Right atrium auricular region (tissue), 2 donors: ENCODE measurements at regions not wholly inside any gene's neighbourhood (a gene's known extent, or its start where the extent isn't known, plus 50 kb on each side); places are given as distances from the start of the nearest gene placed in this dataset.
"Not testable (repeated sequence)": the region's sequence is repeated elsewhere in the genome, so short reads cannot be mapped to it uniquely, and the experiment has no call there.

Experiments
- DNase-seq: peaks from one replicate; pipeline ENCODE4 v3.0.0-alpha.2; 2019; ENCODE audit warnings: low spot score
- H3K27ac ChIP-seq, 2 donors: fragments of 200-600 bp; sonication (generic); 1 replicate in 1 of 2; 2 replicates in 1 of 2; pipeline ENCODE4 v1.5.1; 2016 to 2019
- H3K27me3 ChIP-seq, 2 donors: fragments of 200-600 bp; sonication (generic); one replicate each; pipeline versions ENCODE4 v1.5.1 to v1.6.0; 2017 to 2019
- H3K36me3 ChIP-seq: fragments of 200-600 bp; sonication (generic); one replicate; pipeline ENCODE4 v1.5.1; 2016
- H3K4me1 ChIP-seq, 2 donors: fragments of 200-600 bp; sonication (generic); one replicate each; pipeline versions ENCODE4 v1.5.1 to v1.6.0; 2017 to 2019
- H3K4me3 ChIP-seq, 2 donors: fragments of 200-600 bp; sonication (generic); 1 replicate in 1 of 2; 2 replicates in 1 of 2; pipeline ENCODE4 v1.5.1; 2017 to 2019; ENCODE audit warnings: mild to moderate bottlenecking in 1 of 2, moderate library complexity in 1 of 2
- H3K9me3 ChIP-seq, 2 donors: fragments of 200-600 bp; sonication (generic); one replicate each; pipeline ENCODE4 v1.5.1; 2019
- TF ChIP-seq, protein P1 (sequence below), 2 donors: fragments of 200-600 bp; sonication (generic); IDR thresholded peaks; one replicate each; pipeline ENCODE4 v1.5.1; 2019; ENCODE audit warnings: antibody characterized with exemption in 2 of 2

DNA sequence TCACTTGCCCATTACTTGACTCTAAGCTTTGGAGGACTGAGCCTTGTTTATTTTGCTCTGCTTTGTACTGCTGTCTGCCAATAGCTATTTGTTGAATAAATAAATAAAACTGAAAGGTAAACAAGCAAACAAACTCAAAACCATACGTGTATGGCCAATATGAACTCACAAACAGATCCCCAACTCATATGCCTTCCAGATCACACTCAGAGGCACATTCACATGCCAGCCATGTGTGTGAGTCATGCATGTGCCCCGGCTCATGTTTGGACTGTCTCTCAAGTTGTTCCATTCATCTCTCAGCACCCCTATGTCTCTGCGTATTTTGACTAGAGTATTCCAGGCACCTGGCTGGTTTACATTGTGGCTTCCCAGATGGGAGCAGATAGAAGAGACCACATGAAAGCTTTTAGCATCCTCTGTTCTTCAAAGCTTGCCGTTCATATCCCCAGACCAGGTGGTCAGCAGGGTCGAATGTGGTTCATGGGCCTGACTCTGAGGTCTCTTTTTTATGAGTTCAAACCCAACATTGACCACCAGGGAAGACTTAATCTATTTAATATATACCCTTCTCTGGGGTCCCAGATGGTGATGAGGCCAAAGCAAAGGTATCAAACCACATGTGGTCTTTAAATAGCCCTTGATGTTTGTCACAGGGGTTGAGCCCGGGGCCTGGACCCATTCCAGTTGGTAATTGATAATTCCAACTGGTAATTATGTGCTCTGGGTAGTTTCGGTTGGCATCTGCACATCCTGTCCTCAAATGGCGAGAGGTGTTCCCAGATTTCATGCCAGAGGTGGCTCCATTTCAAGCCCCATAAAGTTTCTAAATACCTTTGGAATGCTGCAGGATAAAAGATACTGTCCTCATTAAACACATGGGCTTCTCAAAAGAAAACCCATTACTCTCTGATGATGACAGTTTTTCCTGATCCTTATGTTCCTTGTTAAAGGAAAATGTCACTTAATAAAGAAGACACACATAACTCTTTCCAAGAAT, 287.3 kb upstream of the MAF start:
- Histone ChIP-seq H3K27me3 (no peaks in the 10 kb centered on the region), H3K4me3 (no peak overlapping the region), H3K36me3 (no peaks in the 10 kb centered on the region), H3K9me3 (no peaks in the 10 kb centered on the region), H3K4me1 (no peaks in the 10 kb centered on the region), H3K27ac (no peak overlapping the region)
- no peak for DNase-seq
- TF ChIP-seq, protein P1, sequence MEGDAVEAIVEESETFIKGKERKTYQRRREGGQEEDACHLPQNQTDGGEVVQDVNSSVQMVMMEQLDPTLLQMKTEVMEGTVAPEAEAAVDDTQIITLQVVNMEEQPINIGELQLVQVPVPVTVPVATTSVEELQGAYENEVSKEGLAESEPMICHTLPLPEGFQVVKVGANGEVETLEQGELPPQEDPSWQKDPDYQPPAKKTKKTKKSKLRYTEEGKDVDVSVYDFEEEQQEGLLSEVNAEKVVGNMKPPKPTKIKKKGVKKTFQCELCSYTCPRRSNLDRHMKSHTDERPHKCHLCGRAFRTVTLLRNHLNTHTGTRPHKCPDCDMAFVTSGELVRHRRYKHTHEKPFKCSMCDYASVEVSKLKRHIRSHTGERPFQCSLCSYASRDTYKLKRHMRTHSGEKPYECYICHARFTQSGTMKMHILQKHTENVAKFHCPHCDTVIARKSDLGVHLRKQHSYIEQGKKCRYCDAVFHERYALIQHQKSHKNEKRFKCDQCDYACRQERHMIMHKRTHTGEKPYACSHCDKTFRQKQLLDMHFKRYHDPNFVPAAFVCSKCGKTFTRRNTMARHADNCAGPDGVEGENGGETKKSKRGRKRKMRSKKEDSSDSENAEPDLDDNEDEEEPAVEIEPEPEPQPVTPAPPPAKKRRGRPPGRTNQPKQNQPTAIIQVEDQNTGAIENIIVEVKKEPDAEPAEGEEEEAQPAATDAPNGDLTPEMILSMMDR (IDR thresholded peaks at IDR 0.05): no peak

DNA sequence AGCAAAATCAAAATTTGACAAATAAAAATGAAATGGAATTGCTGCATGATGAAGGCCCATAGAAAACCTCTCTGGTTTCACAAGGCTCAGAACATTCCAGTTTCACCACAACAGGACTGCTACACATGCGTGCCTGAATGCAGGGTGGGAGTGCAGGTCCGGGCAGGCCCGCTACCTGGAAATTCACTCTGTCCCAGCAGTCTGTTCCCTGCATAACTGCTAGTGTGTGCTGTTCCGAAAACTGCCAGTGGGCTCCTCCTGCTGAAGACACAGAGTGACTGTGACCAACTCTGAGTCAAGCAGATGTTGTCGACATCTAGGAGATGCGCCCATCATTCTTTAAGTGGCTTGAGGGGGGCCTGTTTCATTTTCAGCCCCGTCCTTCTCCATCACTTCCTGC, 284.8 kb upstream of the MAF start:
- Histone ChIP-seq H3K27me3 (no peaks in the 10 kb centered on the region), H3K4me3 (no peak overlapping the region), H3K27ac (no peak overlapping the region), H3K36me3 (no peaks in the 10 kb centered on the region), H3K9me3 (no peaks in the 10 kb centered on the region), H3K4me1 (no peaks in the 10 kb centered on the region)
- TF ChIP-seq, protein P1 (IDR thresholded peaks at IDR 0.05): no peak
- DNase-seq: no peak

DNA sequence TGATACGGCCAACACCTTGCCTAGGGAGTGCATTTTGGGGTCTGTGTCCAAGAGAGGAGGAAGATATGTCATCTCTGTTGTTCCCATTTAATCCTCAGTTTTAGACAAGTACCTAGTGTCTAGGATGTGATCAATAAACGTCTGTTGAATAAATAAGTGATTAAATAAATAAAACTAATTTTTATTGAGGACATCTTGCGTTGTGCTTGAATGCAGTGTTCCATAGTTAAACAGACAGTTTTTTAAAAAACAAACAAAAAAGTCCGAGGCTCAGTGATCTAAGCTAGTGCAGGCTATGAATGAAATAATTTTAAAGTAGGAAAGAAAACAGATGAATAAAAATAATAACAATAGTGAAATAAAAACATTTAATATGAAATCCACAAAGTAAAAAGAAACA, 283.0 kb upstream of the MAF start:
- TF ChIP-seq, protein P1 (IDR thresholded peaks at IDR 0.05): no peak
- DNase-seq: no peak
- Histone ChIP-seq H3K36me3 (no peaks in the 10 kb centered on the region), H3K9me3 (no peaks in the 10 kb centered on the region), H3K4me3 (no peak overlapping the region), H3K27ac (no peak overlapping the region), H3K4me1 (no peaks in the 10 kb centered on the region), H3K27me3 (no peaks in the 10 kb centered on the region)

DNA sequence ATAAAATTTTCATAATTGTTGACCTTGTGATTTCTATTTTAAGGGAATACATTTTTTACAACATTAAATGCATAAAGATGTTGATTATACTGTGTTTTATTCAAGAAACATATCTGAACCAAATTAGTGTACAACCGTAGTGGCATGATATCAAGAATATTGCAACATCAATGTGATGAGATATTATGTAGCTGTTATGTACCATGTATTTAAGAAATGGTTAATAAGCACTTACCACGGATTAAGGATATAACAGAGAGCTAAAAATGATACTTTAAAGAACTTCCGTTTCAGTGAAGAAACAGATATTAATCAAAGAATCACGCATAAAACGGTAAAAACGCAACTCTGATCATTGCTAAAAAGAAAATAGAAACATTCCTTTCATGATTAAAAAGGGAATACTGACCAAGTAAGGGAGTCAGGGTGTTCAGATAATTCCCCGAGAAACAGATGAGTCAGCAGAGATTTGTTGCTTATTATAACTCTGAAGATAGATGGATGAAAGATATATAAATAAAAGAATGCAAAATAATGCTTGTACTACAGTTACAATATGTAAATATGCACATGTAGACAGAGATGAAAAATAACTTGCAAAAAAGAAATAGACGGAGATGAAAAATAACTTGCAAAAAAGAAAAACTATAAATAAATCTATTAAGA, 281.9 kb upstream of the MAF start:
- TF ChIP-seq, protein P1 (IDR thresholded peaks at IDR 0.05): no peak
- no peaks in the 10 kb centered on the region for H3K36me3 ChIP-seq
- H3K27me3 ChIP-seq: no peaks in the 10 kb centered on the region
- H3K27ac ChIP-seq: no peak overlapping the region
- DNase-seq: no peak
- no peak overlapping the region for H3K4me3 ChIP-seq
- no peaks in the 10 kb centered on the region for H3K4me1 ChIP-seq
- no peaks in the 10 kb centered on the region for H3K9me3 ChIP-seq

DNA sequence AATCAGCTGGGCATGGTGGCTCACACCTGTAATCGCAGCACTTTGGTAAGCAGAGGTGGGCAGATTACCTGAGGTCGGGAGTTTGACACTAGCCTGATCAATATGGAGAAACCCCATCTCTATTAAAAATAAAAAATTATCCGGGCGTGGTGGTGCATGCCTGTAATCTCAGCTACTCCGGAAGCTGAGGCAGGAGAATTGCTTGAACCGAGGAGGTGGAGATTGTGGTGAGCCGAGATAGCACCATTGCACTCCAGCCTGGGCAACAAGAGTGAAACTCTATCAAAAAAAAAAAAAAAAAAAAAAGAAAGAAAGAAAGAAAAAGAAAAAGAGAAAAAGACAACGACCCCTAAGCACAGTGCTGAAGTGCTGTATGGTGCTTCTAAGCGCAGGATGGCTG, 280.6 kb upstream of the MAF start:
- H3K36me3 ChIP-seq, H3K27me3 ChIP-seq, H3K4me3 ChIP-seq, H3K27ac ChIP-seq, DNase-seq, H3K9me3 ChIP-seq, H3K4me1 ChIP-seq: not testable (repeated sequence)

DNA sequence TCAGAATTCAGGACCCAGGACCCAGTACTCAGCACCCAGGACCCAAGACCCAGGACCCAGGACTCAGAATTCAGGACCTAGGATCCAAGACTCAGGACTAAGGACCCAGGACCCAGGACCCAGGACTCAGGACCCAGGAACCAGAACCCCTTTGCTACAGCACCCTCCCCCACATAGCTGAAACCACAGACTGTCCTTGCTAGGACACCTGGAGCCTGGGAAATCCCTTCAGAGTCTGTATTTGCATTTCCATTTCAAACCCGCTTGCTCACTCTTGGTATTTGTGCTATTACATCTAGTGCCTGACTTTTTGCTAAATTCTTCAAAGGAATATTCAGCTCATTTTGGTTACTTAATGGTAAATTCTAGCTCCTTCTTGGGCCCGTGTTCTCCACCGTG, 275.8 kb upstream of the MAF start:
- no peak for DNase-seq
- TF ChIP-seq, protein P1 (IDR thresholded peaks at IDR 0.05): no peak

More for the DNA sequence above, 275.8 kb upstream of the MAF start:
- Histone ChIP-seq H3K4me1 (no peaks in the 10 kb centered on the region), H3K4me3 (no peak overlapping the region), H3K27me3 (no peaks in the 10 kb centered on the region), H3K9me3 (no peaks in the 10 kb centered on the region), H3K27ac (no peak overlapping the region), H3K36me3 (no peaks in the 10 kb centered on the region)
